Panc1 (cell line): ENCODE measurements at regions not wholly inside any gene's neighbourhood (a gene's known extent, or its start where the extent isn't known, plus 50 kb on each side); places are given as distances from the start of the nearest gene placed in this dataset.

Experiments
- CTCF ChIP-seq: fragments of 450-650 bp; IDR thresholded peaks from 2 replicates; pipeline ENCODE4 v1.5.1; 2017; ENCODE audit warnings: mild to moderate bottlenecking
- POLR2AphosphoS5 ChIP-seq: IDR thresholded peaks from 2 replicates; pipeline ENCODE4 v1.6.1; 2012; ENCODE audit warnings: mild to moderate bottlenecking, low read depth, low read length, moderate library complexity
- REST ChIP-seq, 2 experiments: IDR thresholded peaks; 2 replicates each; pipeline ENCODE4 v1.6.1; 2011 to 2012; ENCODE audit warnings: low read depth in 2 of 2, control low read depth in 1 of 2, low read length in 1 of 2, mild to moderate bottlenecking in 1 of 2, moderate library complexity in 1 of 2; ENCODE audit not compliant: insufficient read depth in 1 of 2
- SIN3A ChIP-seq: IDR thresholded peaks from 2 replicates; pipeline ENCODE4 v1.6.1; 2012; ENCODE audit warnings: low read depth, mild to moderate bottlenecking, low read length, moderate library complexity, borderline replicate concordance; ENCODE audit not compliant: insufficient read depth
- TCF7L2 ChIP-seq: IDR thresholded peaks from 2 replicates; pipeline ENCODE4 v1.6.1; 2011; ENCODE audit warnings: mild to moderate bottlenecking, low read depth, low read length, inconsistent platforms

GRCh38 chr12:84508851-84509260 is 403.7 kb downstream of the SLC6A15 start:
- TF ChIP-seq CTCF (peak; percentile 11; the same call in 1 of the 2 replicates), SIN3A (no peak), POLR2AphosphoS5 (no peak), REST (IDR thresholded peaks at IDR 0.05; ENCODE audit: insufficient read depth in 1 of 2, low read depth in 2 of 2, low read length in 1 of 2) (no peak), TCF7L2 (no peak)
